GM19397 (cell line): ENCODE measurements at regions not wholly inside any gene's neighbourhood (a gene's known extent, or its start where the extent isn't known, plus 50 kb on each side); places are given as distances from the start of the nearest gene placed in this dataset.
"Not testable (repeated sequence)": the region's sequence is repeated elsewhere in the genome, so short reads cannot be mapped to it uniquely, and the experiment has no call there.

Experiments used
- ATAC-seq: cut with Tn5 transposase; IDR thresholded peaks from one replicate; pipeline ENCODE4 v1.9.1; 2021; ENCODE audit warnings: mild to moderate bottlenecking, moderate library complexity; ENCODE audit not compliant: unreplicated experiment

- ATAC-seq = no peak
These were observed 2428.4 kb upstream of the PCDH20 start for GRCh38 chr13:63843766-63844699.

DNA sequence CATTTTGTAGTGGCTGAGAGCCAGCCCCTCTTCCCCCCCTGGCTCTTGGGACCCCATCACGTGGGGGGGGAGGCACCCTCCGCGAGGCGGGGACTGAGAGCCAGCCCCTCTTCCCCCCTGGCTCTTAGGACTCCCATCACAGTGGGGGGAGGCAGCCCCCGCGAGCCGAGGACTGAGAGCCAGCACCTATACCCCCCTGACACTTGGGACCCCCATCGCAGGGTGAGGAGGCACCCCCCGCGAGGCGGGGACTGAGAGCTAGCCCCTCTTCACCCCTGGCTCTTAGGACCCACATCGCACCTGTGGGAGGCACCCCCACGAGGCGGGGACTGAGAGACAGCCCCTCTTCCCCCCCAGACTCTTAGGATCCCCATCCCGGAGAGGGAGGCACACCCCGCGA, 2426.5 kb upstream of the PCDH20 start:
- no peak for ATAC-seq

DNA sequence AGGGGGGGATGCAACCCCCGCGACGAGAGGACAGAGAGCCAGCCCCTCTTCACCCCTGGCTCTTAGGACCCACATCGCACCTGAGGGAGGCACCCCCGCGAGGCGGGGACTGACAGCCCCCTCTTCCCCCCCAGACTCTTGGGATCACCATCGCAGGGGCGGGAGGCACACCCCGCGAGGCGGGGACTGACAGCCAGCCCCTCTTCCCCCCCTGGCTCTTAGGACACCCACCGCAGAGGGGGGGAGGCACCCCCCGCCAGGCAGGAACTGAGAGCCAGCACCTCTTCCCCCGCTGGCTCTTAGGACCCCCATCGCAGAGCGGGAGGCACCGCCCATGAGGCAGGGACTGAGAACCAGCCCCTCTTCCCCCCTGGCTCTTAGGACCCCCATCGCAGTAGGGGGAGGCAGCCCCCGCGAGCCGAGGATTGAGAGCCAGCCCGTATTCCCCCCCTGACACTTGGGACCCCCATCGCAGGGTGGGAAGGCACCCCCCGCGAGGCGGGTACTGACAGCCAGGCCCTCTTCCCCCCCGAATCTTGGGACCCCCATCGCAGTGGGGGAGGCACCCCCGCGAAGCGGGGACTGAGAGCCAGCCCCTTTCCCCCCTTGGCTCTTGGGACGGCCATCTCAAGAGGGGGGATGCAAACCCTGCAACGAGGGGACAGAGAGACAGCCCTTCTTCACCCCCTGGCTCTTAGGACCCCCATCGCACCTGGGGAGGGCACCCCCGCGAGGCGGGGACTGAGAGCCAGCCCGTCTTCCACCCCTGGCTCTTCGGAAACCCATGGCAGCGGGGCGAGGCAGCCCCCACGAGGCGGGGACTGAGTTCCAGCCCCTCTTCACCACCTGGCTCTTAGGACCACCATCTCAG, 2425.1 kb upstream of the PCDH20 start:
- ATAC-seq = no peak

GRCh38 chr13:63838366-63839110, 2422.9 kb upstream of the PCDH20 start:
- no peak for ATAC-seq

GRCh38 chr13:63837701-63838100, 2422.1 kb upstream of the PCDH20 start:
- not testable (repeated sequence) for ATAC-seq

DNA sequence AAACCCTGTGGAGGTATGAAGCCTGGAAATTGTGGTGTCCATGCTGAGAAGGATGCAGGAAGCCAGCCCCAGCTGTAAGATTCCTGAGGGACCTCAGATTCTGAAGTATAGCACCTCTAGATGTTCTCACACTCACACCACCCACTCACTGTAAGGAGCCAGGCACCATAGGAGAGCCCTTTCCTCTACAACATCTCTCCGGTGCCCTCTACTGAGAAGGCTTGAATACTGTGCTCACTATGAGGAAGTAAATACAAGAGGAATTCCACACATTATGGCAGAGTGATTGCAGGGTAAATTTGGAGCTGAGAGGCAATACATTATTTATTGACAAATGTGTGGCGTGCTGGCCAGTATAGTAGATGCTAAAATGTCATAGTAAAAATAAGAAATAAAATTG, 2414.0 kb upstream of the PCDH20 start:
- not testable (repeated sequence) for ATAC-seq

DNA sequence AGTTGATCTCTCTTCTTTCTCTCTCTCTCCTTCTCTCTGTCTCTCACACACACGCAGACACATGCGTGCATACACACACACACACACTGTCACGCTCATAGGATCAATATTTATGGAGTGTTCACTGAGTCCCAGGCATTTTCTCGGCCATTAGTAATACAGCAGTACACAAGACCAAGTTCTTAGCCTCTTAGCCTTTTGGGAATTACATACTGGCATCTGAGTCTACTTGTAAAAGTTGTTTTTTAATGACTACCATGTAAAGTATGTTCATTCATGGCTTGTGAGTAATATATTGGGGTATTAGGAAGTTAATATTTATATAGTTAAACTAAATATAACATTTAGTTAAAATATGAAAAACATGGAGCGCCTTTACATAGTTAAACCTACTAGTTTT, 2406.1 kb upstream of the PCDH20 start:
- ATAC-seq = not testable (repeated sequence)

DNA sequence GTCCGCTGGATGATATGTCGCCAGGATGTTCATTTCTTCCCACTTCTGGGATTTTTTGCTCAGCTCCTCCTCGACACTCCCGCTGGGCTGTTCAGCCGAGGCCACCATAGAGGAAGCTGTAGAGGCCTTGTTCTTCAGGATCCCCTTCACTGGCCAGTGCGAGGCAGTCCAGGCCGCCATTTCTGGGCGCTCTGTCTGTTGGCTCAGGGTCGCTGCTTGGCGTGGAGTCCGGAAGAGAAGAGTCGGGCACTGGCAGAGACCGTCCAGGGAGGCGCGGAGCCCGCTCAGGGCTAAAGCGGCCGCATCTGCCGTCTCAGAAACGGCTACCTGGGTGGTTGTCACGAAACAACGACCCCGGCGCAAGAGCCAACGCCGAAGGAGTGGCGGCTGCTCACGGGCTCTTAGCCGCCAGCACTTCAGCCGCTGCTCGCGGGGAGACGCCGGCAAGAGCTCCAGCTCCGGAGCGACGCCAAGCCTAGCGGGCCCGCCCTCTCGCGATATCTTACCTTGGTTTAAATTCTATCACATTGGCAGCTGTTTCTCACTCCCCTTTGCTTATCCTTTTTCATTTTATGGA, 2395.9 kb upstream of the PCDH20 start:
- not testable (repeated sequence) for ATAC-seq

- not testable (repeated sequence) for ATAC-seq
These were observed 2375.5 kb upstream of the PCDH20 start for GRCh38 chr13:63791134-63791533.

DNA sequence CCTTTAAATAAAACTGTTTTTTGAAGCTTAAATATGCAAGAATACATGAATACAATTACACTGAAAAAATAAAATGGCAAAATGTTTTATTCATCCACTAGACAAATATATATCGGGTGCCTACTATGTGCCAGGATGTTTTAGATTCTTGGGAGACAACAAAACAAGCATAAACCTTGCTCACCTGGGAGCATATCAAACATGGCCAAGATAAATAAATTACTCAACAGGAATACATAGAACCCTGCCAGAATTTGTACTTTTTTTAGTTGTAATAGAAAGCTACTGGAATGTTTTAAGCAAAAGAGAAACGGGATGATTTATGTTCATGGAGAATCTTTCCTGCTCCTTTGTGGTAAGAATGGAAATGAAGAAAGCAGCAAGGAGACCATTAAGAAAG, 2358.5 kb upstream of the PCDH20 start:
- ATAC-seq = no peak

DNA sequence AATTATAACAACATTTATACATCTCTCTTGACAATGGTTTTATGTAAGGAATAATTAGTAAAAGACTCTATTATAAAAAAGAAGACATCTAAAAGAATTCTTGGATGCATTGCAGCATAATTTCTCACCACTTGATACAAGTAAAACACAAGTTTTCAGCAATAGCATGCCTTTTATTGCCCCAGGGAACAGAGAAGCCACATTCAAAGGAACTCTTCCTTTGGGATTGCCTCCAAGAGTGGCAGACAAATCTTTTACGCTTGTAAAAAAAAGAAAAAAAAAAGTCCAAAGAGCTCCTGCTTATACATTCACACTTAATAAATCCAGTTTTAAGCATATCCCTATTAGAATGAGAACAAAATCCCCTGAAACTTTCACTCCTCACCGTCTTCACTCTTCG, 2357.8 kb upstream of the PCDH20 start:
- no peak for ATAC-seq

DNA sequence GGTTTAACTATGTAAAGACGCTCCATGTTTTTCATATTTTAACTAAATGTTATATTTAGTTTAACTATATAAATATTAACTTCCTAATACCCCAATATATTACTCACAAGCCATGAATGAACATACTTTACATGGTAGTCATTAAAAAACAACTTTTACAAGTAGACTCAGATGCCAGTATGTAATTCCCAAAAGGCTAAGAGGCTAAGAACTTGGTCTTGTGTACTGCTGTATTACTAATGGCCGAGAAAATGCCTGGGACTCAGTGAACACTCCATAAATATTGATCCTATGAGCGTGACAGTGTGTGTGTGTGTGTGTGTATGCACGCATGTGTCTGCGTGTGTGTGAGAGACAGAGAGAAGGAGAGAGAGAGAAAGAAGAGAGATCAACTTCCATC, 2342.0 kb upstream of the PCDH20 start:
- ATAC-seq = not testable (repeated sequence)

DNA sequence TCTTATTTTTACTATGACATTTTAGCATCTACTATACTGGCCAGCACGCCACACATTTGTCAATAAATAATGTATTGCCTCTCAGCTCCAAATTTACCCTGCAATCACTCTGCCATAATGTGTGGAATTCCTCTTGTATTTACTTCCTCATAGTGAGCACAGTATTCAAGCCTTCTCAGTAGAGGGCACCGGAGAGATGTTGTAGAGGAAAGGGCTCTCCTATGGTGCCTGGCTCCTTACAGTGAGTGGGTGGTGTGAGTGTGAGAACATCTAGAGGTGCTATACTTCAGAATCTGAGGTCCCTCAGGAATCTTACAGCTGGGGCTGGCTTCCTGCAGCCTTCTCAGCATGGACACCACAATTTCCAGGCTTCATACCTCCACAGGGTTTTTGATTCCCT, 2334.2 kb upstream of the PCDH20 start:
- not testable (repeated sequence) for ATAC-seq

GRCh38 chr13:63741814-63742101, 2326.1 kb upstream of the PCDH20 start:
- ATAC-seq = not testable (repeated sequence)

DNA sequence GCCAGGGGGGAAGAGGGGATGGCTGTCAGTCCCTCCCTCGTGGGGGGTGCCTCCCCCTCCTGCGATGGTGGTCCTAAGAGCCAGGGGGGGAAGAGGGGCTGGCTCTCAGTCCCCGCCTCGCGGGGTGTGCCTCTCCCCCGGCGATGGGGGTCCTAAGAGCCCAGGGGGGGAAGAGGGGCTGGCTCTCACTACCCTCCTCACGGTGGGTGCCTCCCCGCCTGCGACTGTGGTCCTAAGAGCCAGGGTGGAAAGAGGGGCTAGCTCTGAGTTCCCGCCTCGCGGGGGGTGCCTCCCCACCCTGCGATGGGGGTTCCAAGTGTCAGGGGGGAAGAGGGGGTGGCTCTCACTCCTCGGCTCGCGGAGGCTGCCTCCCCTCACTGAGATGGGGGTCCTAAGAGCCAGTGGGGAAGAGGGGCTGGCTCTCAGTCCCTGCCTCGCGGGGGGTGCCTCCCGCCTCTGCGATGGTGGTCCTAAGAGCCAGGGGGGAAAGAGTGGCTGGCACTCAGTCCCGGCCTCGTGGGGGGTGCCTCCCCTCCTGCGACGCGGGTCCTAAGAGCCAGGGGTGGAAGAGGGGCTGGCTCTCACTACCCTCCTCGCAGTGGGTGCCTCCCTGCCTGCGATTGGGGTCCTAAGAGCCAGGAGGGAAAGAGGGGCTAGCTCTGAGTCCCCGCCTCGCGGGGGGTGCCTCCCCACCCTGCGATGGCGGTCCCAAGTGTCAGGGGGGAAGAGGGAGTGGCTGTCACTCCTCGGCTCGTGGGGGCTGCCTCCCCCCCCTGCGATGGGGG, 2325.6 kb upstream of the PCDH20 start:
- ATAC-seq = no peak

- not testable (repeated sequence) for ATAC-seq
These were observed 2323.6 kb upstream of the PCDH20 start for GRCh38 chr13:63739112-63739735.

DNA sequence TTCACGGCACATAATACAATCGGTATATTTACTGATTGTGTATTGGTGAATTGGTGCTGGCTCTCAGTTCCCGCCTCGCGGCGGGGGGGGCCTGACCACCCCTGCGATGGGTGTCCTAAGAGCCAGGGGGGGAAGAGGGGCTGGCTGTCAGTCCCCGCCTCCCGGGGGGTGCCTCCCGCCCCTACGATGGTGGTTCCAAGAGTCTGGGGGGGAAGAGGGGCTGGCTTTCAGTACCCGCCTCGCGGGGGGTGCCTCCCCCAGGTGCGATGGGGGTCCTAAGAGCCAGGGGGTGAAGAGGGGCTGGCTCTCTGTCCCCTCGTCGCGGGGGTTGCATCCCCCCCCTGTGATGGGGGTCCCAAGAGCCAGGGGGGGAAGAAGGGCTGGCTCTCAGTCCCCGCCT, 2321.8 kb upstream of the PCDH20 start:
- no peak for ATAC-seq

GRCh38 chr13:63731896-63732295, 2316.2 kb upstream of the PCDH20 start:
- no peak for ATAC-seq

DNA sequence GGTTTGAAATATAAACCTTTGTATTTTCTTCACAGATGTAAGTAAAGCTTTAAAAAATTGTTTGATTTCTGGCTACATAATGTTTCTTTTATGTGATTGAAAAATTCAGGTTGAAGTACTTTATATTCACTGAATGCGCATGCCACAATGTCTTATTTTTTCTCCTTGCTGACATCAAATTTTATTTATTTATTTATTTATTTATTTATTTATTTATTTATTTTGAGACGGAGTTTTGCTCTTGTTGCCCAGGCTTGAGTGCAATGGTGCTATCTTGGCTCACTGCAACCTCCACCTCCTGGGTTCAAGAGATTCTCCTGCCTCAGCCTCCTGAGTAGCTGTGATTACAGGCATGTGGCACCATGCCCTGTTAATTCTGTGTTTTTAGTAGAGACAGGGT, 2296.5 kb upstream of the PCDH20 start:
- ATAC-seq = not testable (repeated sequence)

- no peak for ATAC-seq
These were observed 2291.1 kb upstream of the PCDH20 start for GRCh38 chr13:63706751-63707150.
